Rectal smooth muscle tissue (tissue), 1 donor: ENCODE measurements at regions not wholly inside any gene's neighbourhood (a gene's known extent, or its start where the extent isn't known, plus 50 kb on each side); places are given as distances from the start of the nearest gene placed in this dataset.
"Not testable (repeated sequence)": the region's sequence is repeated elsewhere in the genome, so short reads cannot be mapped to it uniquely, and the experiment has no call there.

Experiments used
- H3K27ac ChIP-seq: one replicate; pipeline ENCODE4 v1.7.0; 2013; ENCODE audit warnings: low read depth, low read length, inconsistent platforms
- H3K27me3 ChIP-seq: one replicate; pipeline ENCODE4 v1.7.0; 2013; ENCODE audit warnings: low read length; ENCODE audit not compliant: control insufficient read depth, insufficient read depth
- H3K36me3 ChIP-seq: one replicate; pipeline ENCODE4 v1.7.0; 2013; ENCODE audit warnings: low read length; ENCODE audit not compliant: control insufficient read depth, insufficient read depth
- H3K4me1 ChIP-seq: one replicate; pipeline ENCODE4 v1.7.0; 2013; ENCODE audit warnings: low read length; ENCODE audit not compliant: control insufficient read depth, insufficient read depth
- H3K4me3 ChIP-seq: one replicate; pipeline ENCODE4 v1.7.0; 2013; ENCODE audit warnings: low read length
- H3K9ac ChIP-seq: one replicate; pipeline ENCODE4 v1.7.0; 2013; ENCODE audit warnings: low read length

DNA sequence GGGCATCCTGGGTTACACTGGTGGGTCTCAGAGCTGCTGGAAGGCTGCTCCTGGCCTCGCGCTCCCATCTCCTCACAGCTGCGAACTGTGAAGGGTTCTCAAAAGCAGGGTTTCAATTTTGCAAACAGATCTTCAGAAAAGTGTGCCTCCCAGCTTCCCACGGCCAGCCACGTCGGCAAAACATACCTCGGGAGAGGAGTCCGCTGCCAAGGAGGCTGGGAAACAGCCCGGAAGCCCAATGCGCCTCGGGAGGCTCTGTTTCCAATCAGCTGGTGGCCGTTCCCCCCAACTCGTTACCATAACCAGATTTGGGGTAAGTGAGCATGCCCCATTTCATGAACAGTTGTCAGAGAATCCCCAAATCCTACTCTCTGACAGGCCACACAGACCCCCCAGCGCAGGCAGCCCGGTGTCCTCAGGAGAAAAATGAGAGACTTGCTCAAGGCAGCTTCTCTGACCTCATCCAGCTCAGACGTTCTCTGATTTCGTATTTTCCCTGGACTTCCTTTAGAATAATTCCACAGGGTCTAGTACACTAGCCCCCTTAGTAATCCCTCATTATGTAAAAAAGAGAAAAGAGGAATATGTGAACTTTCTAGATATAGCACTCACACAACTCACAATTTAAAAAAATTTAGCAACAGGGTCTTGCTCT is 98.4 kb downstream of the SNX5 start:
- H3K36me3 ChIP-seq, result no peaks in the 10 kb centered on the region
- H3K4me1 ChIP-seq, result peaks cover 10% of the 10 kb centered on the region
- H3K9ac ChIP-seq, result no peak overlapping the region
- H3K27me3 ChIP-seq, result no peaks in the 10 kb centered on the region
- H3K4me3 ChIP-seq, result no peak overlapping the region
- no peak overlapping the region for H3K27ac ChIP-seq

DNA sequence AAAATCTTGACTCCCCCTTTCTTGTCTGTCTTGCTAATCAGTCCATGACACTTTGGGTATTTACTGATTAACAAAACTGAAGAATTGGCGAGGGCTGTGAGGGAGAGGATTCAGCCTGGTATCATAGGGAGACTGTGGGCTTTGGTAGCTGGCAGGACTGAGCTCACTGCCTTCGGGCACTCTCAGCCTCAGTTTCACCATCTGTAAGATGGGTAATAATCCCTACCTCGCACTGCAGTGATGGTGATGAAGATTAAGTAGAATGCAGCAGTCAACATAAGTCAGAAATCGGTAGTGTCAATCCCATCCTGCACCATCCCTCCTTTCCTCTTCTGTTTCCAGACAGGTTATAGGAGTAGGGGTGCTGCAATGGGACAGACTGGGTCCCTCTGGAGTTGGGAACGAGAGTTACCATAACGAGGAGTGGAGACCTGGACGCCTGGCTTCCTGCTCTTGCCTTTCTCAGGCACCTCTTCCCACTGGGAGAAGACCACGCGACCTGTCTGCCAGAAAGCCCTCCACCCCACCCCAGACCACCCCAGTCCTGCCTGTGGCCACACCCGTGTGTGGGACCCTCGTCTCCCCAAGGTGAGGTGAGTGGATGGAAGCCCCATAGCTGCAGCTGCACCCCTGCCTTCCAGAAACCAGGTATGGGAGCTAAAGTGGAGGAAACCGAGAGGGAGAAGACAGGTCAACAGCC is 99.1 kb downstream of the SNX5 start:
- Histone ChIP-seq H3K4me1 (peaks cover 2% of the 10 kb centered on the region), H3K4me3 (no peak overlapping the region), H3K27ac (no peak overlapping the region), H3K36me3 (no peaks in the 10 kb centered on the region), H3K9ac (no peak overlapping the region), H3K27me3 (no peaks in the 10 kb centered on the region)

DNA sequence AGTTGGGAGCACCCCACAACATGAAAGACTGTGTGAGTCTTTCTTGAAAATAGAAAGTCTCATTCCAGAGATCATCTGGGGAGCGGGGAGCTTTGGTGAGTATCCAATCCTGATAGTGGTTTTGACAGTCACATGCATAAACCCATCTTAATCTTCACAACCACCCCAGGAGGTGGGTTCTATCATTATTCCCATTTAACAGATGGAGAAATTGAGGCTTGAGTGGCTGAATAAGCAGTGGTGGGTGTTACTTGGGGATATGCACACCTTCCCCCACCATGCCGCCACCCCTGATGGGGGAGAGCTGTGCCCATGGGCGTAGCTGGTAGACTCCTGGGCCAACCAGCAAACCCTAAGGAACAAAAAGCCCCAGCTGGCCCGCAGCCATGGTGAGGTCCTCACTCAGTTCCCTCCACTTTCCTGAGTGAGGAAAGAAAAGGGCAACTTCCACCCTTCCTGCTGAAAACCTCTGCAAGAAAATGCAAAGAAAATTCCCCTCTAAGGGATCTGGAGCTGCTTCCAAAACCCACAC is 99.8 kb downstream of the SNX5 start:
- no peak overlapping the region for H3K27ac ChIP-seq

DNA sequence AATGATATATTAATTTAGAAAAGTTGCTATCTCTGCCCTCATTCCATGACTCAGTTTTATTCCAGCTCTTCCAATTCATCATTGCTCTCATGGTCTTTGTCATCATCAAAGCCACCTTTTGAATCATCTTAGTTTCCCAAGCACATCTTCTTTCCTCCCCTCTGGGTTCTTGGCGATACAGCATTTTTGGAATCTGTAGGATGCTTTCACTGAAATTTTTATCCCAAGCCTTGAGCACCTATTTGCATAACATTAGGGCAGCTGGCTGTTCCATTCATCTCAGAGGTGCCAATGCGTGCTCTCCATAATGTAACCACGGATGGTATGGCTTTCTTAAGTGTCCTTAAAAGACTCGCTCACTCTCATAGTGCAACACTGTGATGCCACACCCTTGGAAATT is 100.4 kb downstream of the SNX5 start:
- Histone ChIP-seq H3K27ac (no peak overlapping the region), H3K27me3 (no peaks in the 10 kb centered on the region), H3K9ac (no peak overlapping the region), H3K4me3 (no peak overlapping the region), H3K36me3 (no peaks in the 10 kb centered on the region), H3K4me1 (no peaks in the 10 kb centered on the region)

More for the DNA sequence above, 99.8 kb downstream of the SNX5 start:
- no peak overlapping the region for H3K9ac ChIP-seq
- no peaks in the 10 kb centered on the region for H3K36me3 ChIP-seq
- H3K4me3 ChIP-seq, result no peak overlapping the region
- H3K4me1 ChIP-seq, result no peaks in the 10 kb centered on the region
- H3K27me3 ChIP-seq, result no peaks in the 10 kb centered on the region

DNA sequence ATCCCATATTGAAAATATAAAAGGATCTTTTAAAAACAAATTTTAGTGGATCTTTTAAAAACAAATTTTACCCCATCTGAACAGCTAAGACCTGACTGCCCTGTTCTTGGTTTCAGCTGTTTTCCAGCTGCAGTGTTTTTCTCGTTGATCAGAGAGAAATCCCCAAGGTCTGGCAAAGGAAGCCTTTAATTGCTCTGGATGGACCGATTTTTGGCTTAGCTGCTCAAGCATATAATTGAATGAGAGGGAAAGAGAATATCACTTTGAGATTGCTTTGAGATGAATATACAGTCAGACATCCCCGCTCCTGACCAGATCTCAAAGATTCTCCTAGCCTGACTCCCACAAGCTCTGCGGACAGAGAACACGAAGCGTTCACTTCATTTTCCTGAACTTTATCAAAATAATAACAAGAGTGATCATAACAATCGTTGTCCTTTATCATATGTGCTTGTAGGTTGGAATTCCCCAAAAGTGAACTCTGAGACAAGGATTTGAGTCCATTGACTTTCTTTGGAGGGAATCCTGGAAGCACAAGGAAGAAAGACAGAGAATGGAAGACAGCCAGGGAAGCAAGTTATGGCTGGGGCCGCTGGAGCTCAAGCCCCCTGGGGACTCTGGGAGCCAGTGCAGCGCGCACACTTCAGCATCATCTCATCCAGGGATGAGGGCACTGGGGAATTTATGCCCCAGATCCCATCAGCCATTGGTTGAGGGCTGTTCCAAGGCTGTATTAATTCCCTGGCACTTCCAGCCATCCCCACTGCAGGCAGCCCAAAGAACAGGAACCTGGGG is 101.3 kb downstream of the SNX5 start:
- no peak overlapping the region for H3K27ac ChIP-seq
- no peaks in the 10 kb centered on the region for H3K27me3 ChIP-seq
- H3K9ac ChIP-seq, result no peak overlapping the region
- H3K4me3 ChIP-seq, result no peak overlapping the region
- no peaks in the 10 kb centered on the region for H3K36me3 ChIP-seq
- H3K4me1 ChIP-seq, result no peaks in the 10 kb centered on the region

DNA sequence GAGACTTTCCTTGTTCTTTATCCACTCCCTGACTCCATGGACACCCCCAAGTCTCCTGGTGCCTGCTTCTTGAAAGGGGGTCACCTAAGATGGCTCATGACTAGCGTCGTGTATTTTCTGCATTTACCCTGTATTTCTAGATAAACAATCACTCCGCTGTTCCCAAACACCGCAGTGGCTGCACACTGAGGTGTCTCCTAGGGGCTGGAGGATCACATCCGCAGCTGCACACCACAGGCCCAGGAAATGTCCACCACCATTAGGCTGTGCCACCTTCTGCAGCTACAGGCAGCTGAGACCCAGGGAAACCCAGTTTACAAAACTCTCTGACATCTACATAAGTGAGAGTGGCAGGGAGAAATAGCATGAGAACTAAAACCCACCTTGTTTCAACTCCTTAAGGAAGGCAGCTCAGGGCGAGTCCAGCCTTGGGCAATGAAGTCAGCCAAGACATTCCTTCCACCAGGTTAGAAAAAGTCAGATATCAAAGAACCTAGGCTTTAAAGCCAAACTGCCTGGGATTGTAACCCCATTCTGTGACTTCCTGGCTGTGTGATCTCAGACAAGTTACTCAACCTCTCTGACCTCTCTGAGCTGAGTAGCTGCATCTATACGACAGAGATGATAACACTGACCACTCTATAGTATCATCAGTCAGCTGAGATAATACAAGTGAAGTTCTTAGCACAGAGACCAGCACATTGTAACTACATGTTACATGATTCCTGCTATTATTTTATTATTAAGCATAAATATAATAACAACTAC is 102.2 kb downstream of the SNX5 start:
- no peaks in the 10 kb centered on the region for H3K36me3 ChIP-seq
- H3K4me1 ChIP-seq, result no peaks in the 10 kb centered on the region
- H3K4me3 ChIP-seq, result no peak overlapping the region
- no peak overlapping the region for H3K9ac ChIP-seq
- H3K27ac ChIP-seq, result no peak overlapping the region
- H3K27me3 ChIP-seq, result no peaks in the 10 kb centered on the region

GRCh38 chr20:17863577-17864292 is 104.9 kb downstream of the SNX5 start:
- no peaks in the 10 kb centered on the region for H3K27me3 ChIP-seq
- H3K4me3 ChIP-seq, result no peak overlapping the region
- no peaks in the 10 kb centered on the region for H3K4me1 ChIP-seq
- no peak overlapping the region for H3K9ac ChIP-seq
- H3K36me3 ChIP-seq, result no peaks in the 10 kb centered on the region
- no peak overlapping the region for H3K27ac ChIP-seq

DNA sequence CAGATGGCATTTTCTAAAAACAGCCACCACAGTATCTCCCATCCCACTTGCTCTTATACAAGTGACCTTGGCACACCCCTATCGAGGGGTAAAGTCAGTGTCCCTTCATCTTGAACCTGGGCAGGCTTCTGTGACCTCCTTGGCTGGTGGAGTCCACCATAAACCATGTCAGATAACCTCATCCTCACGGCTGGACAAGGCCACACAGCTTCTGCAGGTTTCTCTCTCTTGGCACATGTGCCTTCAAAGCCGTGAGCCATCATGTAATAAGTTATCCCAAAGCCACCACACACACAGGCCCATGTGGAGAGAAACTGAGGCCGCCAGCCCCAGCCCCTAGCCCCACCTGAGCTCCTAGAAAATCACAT is 105.4 kb downstream of the SNX5 start:
- H3K27ac ChIP-seq, result no peak overlapping the region
- no peak overlapping the region for H3K9ac ChIP-seq
- no peaks in the 10 kb centered on the region for H3K27me3 ChIP-seq
- no peak overlapping the region for H3K4me3 ChIP-seq
- no peaks in the 10 kb centered on the region for H3K36me3 ChIP-seq
- no peaks in the 10 kb centered on the region for H3K4me1 ChIP-seq

DNA sequence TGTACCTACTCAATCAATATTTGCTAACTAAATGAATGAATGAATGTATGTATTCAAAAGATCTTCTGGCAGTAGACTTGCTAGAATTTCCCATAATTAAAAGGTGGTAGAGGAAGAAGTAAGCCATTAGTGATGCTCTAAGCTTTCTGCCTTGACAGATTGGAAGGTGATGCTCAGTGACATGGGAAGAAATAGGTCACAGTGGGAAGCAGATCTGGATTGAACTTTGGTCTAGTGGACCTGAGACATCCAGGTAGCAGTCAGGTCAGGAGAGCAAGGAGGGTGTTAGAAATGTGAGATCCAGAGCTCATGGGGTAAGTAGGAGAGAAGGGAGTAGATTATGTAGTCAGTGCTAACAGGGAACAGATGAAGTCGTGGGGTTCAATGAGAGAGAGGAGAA is 106.4 kb downstream of the SNX5 start:
- Histone ChIP-seq H3K9ac (no peak overlapping the region), H3K4me1 (no peaks in the 10 kb centered on the region), H3K36me3 (no peaks in the 10 kb centered on the region)

DNA sequence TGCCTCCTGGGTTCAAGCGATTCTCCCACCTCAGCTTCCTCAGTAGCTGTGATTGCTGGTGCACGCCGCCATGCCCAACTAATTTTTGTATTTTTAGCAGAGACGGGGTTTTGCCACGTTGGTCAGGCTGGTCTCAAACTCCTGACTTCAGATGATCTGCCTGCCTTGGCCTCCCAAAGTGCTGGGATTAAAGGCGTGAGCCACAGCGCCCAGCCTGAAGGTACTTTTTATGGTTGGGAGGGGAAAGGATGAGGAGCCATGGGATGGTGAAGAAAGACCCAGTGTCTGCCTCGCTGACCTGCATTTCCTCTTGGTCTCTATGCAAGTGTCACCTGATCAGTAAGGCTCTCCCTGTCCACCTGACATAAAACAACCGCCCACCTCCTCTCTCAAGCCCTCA is 107.0 kb downstream of the SNX5 start:
- not testable (repeated sequence) for H3K4me3 ChIP-seq, H3K27me3 ChIP-seq, H3K36me3 ChIP-seq, H3K9ac ChIP-seq, H3K4me1 ChIP-seq, H3K27ac ChIP-seq

More for the DNA sequence above, 106.4 kb downstream of the SNX5 start:
- no peaks in the 10 kb centered on the region for H3K27me3 ChIP-seq
- no peak overlapping the region for H3K4me3 ChIP-seq
- H3K27ac ChIP-seq, result no peak overlapping the region

- Histone ChIP-seq H3K36me3 (no peaks in the 10 kb centered on the region), H3K27me3 (no peaks in the 10 kb centered on the region), H3K4me3 (no peak overlapping the region), H3K27ac (no peak overlapping the region), H3K4me1 (no peaks in the 10 kb centered on the region), H3K9ac (no peak overlapping the region)
These were observed 108.0 kb downstream of the SNX5 start for GRCh38 chr20:17860301-17861197.
